ENCODE measurements at regions not wholly inside any gene's neighbourhood (a gene's known extent, or its start where the extent isn't known, plus 50 kb on each side); places are given as distances from the start of the nearest gene placed in this dataset.

DNA sequence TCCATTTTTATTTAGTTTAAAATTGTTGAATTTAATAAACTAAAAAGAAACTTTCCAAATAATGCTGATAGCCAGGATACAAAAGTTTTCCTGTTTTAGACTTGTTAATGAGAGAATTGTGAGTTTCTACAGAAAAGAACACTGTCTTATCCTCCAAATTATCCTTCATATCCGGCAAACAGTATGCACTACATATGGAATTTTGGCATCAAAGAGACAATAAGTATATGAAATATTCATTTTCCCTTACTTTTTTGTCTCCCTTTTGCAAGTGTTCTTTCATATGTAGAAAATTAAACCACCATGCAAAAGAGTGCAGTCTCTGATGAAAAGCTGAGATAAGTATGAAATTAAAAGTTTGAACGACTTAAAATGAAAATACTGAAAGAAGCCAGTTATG, 159.4 kb downstream of the UBE2E3 start:
- TF ChIP-seq POLR2A (IDR thresholded peaks at IDR 0.05) (no peak), POLR2AphosphoS5 (IDR thresholded peaks at IDR 0.05) (no peak)
- TF ChIP-seq, protein P1, sequence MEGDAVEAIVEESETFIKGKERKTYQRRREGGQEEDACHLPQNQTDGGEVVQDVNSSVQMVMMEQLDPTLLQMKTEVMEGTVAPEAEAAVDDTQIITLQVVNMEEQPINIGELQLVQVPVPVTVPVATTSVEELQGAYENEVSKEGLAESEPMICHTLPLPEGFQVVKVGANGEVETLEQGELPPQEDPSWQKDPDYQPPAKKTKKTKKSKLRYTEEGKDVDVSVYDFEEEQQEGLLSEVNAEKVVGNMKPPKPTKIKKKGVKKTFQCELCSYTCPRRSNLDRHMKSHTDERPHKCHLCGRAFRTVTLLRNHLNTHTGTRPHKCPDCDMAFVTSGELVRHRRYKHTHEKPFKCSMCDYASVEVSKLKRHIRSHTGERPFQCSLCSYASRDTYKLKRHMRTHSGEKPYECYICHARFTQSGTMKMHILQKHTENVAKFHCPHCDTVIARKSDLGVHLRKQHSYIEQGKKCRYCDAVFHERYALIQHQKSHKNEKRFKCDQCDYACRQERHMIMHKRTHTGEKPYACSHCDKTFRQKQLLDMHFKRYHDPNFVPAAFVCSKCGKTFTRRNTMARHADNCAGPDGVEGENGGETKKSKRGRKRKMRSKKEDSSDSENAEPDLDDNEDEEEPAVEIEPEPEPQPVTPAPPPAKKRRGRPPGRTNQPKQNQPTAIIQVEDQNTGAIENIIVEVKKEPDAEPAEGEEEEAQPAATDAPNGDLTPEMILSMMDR (IDR thresholded peaks at IDR 0.05) = no peak
- Histone ChIP-seq H3K9me3 (no peaks in the 10 kb centered on the region), H3K36me3 (no peaks in the 10 kb centered on the region), H3K27me3 (replicated peaks; ENCODE audit: insufficient read depth) (no peaks in the 10 kb centered on the region), H3K4me1 (replicated peaks) (no peaks in the 10 kb centered on the region), H3K4me3 (no peak overlapping the region), H3K27ac (no peak overlapping the region)
- DNase-seq (ENCODE audit: low spot score) = no peak
- WGBS = 46% methylated on average over 2 of the region's 2 CpGs
- intact Hi-C loops (cut with DNase I) = no loop called here

DNA sequence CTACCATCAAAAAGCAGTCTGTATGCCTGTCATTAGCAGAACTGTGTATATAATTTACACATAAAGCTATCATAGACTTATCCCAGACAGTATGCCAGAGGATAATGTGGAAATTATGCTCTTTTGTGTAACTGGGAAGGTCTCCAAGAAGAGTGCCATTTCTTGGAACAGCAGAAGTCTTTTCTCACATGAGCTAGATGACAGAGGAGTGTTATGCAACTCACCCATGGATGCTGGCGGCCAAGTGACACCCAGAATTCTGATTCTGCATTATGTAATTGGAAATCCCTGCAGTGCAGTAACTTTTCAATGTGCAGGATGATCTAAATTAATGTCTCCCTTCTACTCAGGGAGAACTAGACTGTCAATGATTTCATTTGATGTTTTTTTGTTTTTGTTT, 160.0 kb downstream of the UBE2E3 start:
- Histone ChIP-seq H3K9me3 (no peaks in the 10 kb centered on the region), H3K27ac (no peak overlapping the region), H3K27me3 (replicated peaks; ENCODE audit: insufficient read depth) (no peaks in the 10 kb centered on the region), H3K36me3 (no peaks in the 10 kb centered on the region), H3K4me3 (no peak overlapping the region), H3K4me1 (replicated peaks) (no peaks in the 10 kb centered on the region)
- WGBS = 45% methylated on average over 1 of the region's 1 CpG
- TF ChIP-seq, protein P1 (IDR thresholded peaks at IDR 0.05) = no peak
- TF ChIP-seq POLR2AphosphoS5 (IDR thresholded peaks at IDR 0.05) (no peak), POLR2A (IDR thresholded peaks at IDR 0.05) (no peak)
- DNase-seq (ENCODE audit: low spot score) = no peak
- intact Hi-C loops (cut with DNase I) = no loop called here

DNA sequence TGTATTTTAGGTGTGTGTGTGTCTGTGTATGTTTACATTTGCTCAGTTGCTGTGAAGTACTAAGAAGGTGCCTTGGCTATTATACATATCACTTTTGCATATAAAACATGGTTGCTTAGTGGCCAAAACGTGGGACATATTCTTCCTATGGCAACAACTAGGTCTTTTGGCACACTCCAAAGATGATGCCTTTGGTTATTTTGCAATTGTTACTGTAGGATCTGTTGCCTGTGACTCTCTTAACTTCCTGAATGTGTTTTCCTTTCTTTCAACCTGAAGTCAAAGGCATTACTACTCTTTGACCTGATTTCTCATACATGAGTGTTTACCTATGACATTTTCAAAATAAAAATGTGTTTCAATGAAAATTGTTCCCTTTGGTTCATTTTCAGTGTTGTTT, 160.5 kb downstream of the UBE2E3 start:
- Histone ChIP-seq H3K9me3 (no peaks in the 10 kb centered on the region), H3K4me1 (replicated peaks) (no peaks in the 10 kb centered on the region), H3K4me3 (no peak overlapping the region), H3K27ac (no peak overlapping the region), H3K36me3 (no peaks in the 10 kb centered on the region), H3K27me3 (replicated peaks; ENCODE audit: insufficient read depth) (no peaks in the 10 kb centered on the region)
- DNase-seq (ENCODE audit: low spot score) = no peak
- 35% methylated on average over 1 of the region's 1 CpG for WGBS
- intact Hi-C loops (cut with DNase I) = no loop called here
- TF ChIP-seq, protein P1 (IDR thresholded peaks at IDR 0.05) = no peak
- TF ChIP-seq POLR2AphosphoS5 (IDR thresholded peaks at IDR 0.05) (no peak), POLR2A (IDR thresholded peaks at IDR 0.05) (no peak)

DNA sequence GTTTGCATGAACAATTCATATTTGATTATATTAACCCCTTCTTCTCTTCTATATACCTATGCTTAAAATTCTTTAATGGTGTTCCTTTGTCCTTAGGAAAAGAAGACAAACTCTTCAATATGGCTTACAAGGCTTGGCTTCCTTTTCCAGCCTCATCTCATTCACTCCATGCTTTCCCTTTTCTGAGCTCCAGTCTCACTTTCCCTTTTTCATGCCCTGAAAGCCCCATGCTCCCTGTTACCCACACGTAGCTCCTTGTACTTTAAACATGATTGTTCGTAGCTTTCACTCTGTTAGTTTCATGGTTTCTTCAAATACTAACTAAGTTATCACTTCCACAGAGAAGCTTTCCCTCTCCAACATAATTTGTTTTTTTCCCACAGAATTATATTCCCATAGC, 161.3 kb downstream of the UBE2E3 start:
- Histone ChIP-seq H3K9me3 (no peaks in the 10 kb centered on the region), H3K36me3 (no peaks in the 10 kb centered on the region), H3K27me3 (replicated peaks; ENCODE audit: insufficient read depth) (no peaks in the 10 kb centered on the region), H3K27ac (no peak overlapping the region), H3K4me1 (replicated peaks) (no peaks in the 10 kb centered on the region), H3K4me3 (no peak overlapping the region)
- TF ChIP-seq, protein P1 (IDR thresholded peaks at IDR 0.05) = no peak
- no peak for TF ChIP-seq POLR2A (IDR thresholded peaks at IDR 0.05)
- no peak for TF ChIP-seq POLR2AphosphoS5 (IDR thresholded peaks at IDR 0.05)
- DNase-seq (ENCODE audit: low spot score) = no peak
- intact Hi-C loops (cut with DNase I) = no loop called here
- WGBS = 93% methylated on average over 2 of the region's 2 CpGs

DNA sequence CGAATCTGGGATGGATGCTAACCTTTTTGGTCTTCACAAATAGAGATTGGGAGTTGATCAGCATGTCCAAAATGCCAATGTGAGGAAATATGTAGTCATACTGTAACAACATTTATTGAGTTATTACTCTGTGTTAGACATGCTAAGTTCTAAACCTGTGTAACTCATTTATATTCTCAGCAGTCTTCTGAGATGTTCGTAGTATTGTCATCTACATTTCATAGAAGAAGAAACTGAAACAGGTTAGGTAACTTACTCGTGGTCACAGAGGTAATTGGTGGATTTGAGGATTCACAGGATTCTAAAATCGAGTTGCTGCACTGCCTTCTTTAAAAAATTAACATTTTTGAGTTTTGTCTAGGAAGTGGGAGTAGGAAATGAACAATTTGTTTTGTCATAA, 162.1 kb downstream of the UBE2E3 start:
- no peak for TF ChIP-seq POLR2AphosphoS5 (IDR thresholded peaks at IDR 0.05)
- TF ChIP-seq, protein P1 (IDR thresholded peaks at IDR 0.05) = no peak
- TF ChIP-seq POLR2A (IDR thresholded peaks at IDR 0.05) = no peak
- WGBS = 69% methylated on average over 4 of the region's 4 CpGs
- H3K27ac ChIP-seq = no peak overlapping the region

More for the DNA sequence above, 162.1 kb downstream of the UBE2E3 start:
- H3K9me3 ChIP-seq = no peaks in the 10 kb centered on the region
- H3K36me3 ChIP-seq = no peaks in the 10 kb centered on the region
- DNase-seq (ENCODE audit: low spot score) = no peak
- no peaks in the 10 kb centered on the region for H3K27me3 ChIP-seq (replicated peaks; ENCODE audit: insufficient read depth)
- intact Hi-C loops (cut with DNase I) = no loop called here
- no peak overlapping the region for H3K4me3 ChIP-seq
- no peaks in the 10 kb centered on the region for H3K4me1 ChIP-seq (replicated peaks)
